ENCODE measurements at regions not wholly inside any gene's neighbourhood (a gene's known extent, or its start where the extent isn't known, plus 50 kb on each side); places are given as distances from the start of the nearest gene placed in this dataset.
"Not testable (repeated sequence)": the region's sequence is repeated elsewhere in the genome, so short reads cannot be mapped to it uniquely, and the experiment has no call there.

- POLR2A ChIA-PET: no interaction called here
- Mint-ChIP-seq H3K27me3 (peaks cover 2% of the 10 kb centered on the region), H3K4me1 (peaks cover 10% of the 10 kb centered on the region), H3K36me3 (ENCODE audit: low read depth) (no peaks in the 10 kb centered on the region), H3K4me3 (no peak overlapping the region), H3K27ac (no peak overlapping the region), H3K9me3 (ENCODE audit: low read depth) (peaks cover 2% of the 10 kb centered on the region)
- intact Hi-C loops (cut with DNase I, micrococcal nuclease): no loop called here
- DNase-seq (no peak), ATAC-seq (no peak)
- CTCF ChIA-PET: interaction anchor here (0.8 kb wide), 1 partner anchor 37 kb away, joined by 3 read pairs; no protein-coding TSS in a partner anchor
Observed at GRCh38 chr5:54807421-54807820, 178.0 kb downstream of the ESM1 start.

- no peak for DNase-seq
- no peak overlapping the region for H3K4me3 Mint-ChIP-seq
- POLR2A ChIA-PET: no interaction called here
Observed at GRCh38 chr5:54804521-54804920, 180.9 kb downstream of the ESM1 start.

GRCh38 chr5:54804086-54804485 lies 181.3 kb downstream of the ESM1 start:
- peaks cover 2% of the 10 kb centered on the region for H3K9me3 Mint-ChIP-seq (ENCODE audit: low read depth)
- H3K27ac Mint-ChIP-seq: no peak overlapping the region
- CTCF ChIA-PET: no interaction called here
- DNase-seq (no peak), ATAC-seq (peak; percentile 26)
- peaks cover 2% of the 10 kb centered on the region for H3K27me3 Mint-ChIP-seq
- no peaks in the 10 kb centered on the region for H3K36me3 Mint-ChIP-seq (ENCODE audit: low read depth)
- no peak overlapping the region for H3K4me3 Mint-ChIP-seq
- POLR2A ChIA-PET: no interaction called here
- H3K4me1 Mint-ChIP-seq: peaks cover 10% of the 10 kb centered on the region
- intact Hi-C loops (cut with DNase I, micrococcal nuclease): no loop called here

More at GRCh38 chr5:54804521-54804920, 180.9 kb downstream of the ESM1 start:
- no peak overlapping the region for H3K27ac Mint-ChIP-seq
- no peak for ATAC-seq
- H3K4me1 Mint-ChIP-seq: peaks cover 10% of the 10 kb centered on the region
- peaks cover 2% of the 10 kb centered on the region for H3K27me3 Mint-ChIP-seq
- CTCF ChIA-PET: no interaction called here
- H3K9me3 Mint-ChIP-seq (ENCODE audit: low read depth): peaks cover 2% of the 10 kb centered on the region
- intact Hi-C loops (cut with DNase I, micrococcal nuclease): no loop called here
- no peaks in the 10 kb centered on the region for H3K36me3 Mint-ChIP-seq (ENCODE audit: low read depth)

GRCh38 chr5:54803471-54804011 lies 181.9 kb downstream of the ESM1 start:
- H3K27me3 Mint-ChIP-seq: no peaks in the 10 kb centered on the region
- POLR2A ChIA-PET: no interaction called here

DNA sequence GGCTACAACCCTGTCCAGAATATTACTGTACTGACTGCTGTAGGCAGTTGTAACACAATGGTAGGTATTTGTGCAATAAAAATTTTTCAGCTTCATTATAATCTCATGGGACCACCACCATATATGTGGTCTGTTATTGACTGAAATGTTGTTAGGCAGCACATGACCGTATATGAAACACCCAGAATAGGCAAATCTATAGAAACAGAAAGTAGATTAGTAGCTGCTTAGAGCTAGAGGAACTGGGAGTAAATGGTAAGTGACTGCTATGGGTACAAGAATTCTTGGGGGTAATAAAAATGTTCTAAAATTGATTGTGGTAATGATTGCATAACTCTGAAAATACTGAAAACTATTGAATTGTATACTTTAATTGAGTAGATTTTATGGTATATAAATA lies 185.7 kb downstream of the ESM1 start:
- peaks cover 15% of the 10 kb centered on the region for H3K4me1 Mint-ChIP-seq
- no peak for ATAC-seq
- POLR2A ChIA-PET: no interaction called here

More at GRCh38 chr5:54803471-54804011, 181.9 kb downstream of the ESM1 start:
- CTCF ChIA-PET: no interaction called here
- DNase-seq: no peak
- intact Hi-C loops (cut with DNase I, micrococcal nuclease): no loop called here
- Mint-ChIP-seq H3K27ac (no peak overlapping the region), H3K4me3 (no peak overlapping the region), H3K4me1 (peaks cover 10% of the 10 kb centered on the region), H3K9me3 (ENCODE audit: low read depth) (no peaks in the 10 kb centered on the region), H3K36me3 (ENCODE audit: low read depth) (no peaks in the 10 kb centered on the region)
- ATAC-seq: no peak

GRCh38 chr5:54795777-54796176 lies 189.6 kb downstream of the ESM1 start:
- POLR2A ChIA-PET: no interaction called here
- no peak for ATAC-seq
- H3K4me1 Mint-ChIP-seq: peaks cover 19% of the 10 kb centered on the region

More for the DNA sequence above, 185.7 kb downstream of the ESM1 start:
- H3K9me3 Mint-ChIP-seq (ENCODE audit: low read depth): no peaks in the 10 kb centered on the region
- CTCF ChIA-PET: interaction anchor here (0.7 kb wide), 1 partner anchor 1465 kb away, joined by 3 read pairs; no protein-coding TSS in a partner anchor
- no peak overlapping the region for H3K4me3 Mint-ChIP-seq
- H3K27ac Mint-ChIP-seq: no peak overlapping the region
- DNase-seq: no peak
- H3K27me3 Mint-ChIP-seq: no peaks in the 10 kb centered on the region
- H3K36me3 Mint-ChIP-seq (ENCODE audit: low read depth): no peaks in the 10 kb centered on the region
- intact Hi-C loops (cut with DNase I, micrococcal nuclease): no loop called here

DNA sequence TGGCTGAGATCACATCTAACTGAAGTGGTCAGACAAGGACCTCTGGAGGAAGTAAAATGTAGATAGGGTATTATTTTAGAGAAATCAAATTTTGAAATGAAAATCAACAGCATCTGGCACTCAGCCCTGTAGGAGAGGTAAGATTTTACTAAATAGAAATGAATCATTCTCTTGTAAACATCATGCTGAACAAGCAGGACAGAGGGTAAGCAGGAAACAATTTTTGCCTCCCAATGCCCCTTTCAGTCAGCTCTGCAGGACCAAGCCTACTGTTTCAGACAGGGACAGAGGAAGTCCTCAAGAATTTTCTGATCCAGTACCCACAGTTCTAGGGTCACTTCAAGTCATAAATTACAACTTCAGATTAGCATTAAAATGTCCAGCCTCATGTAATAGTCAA lies 190.1 kb downstream of the ESM1 start:
- Mint-ChIP-seq H3K4me1 (peaks cover 19% of the 10 kb centered on the region), H3K27ac (no peak overlapping the region), H3K36me3 (ENCODE audit: low read depth) (no peaks in the 10 kb centered on the region), H3K27me3 (no peaks in the 10 kb centered on the region), H3K9me3 (ENCODE audit: low read depth) (no peaks in the 10 kb centered on the region), H3K4me3 (no peak overlapping the region)
- POLR2A ChIA-PET: no interaction called here
- intact Hi-C loops (cut with DNase I, micrococcal nuclease): no loop called here
- DNase-seq (no peak), ATAC-seq (no peak)
- CTCF ChIA-PET: interaction anchor here (1.0 kb wide), 2 partner anchors 50 to 55 kb away, joined by 3 read pairs; no protein-coding TSS in a partner anchor

More at GRCh38 chr5:54795777-54796176, 189.6 kb downstream of the ESM1 start:
- Mint-ChIP-seq H3K27ac (no peak overlapping the region), H3K36me3 (ENCODE audit: low read depth) (no peaks in the 10 kb centered on the region), H3K27me3 (no peaks in the 10 kb centered on the region), H3K4me3 (no peak overlapping the region), H3K9me3 (ENCODE audit: low read depth) (no peaks in the 10 kb centered on the region)
- intact Hi-C loops (cut with DNase I, micrococcal nuclease): no loop called here
- CTCF ChIA-PET: interaction anchor here (1.2 to 1.5 kb wide), 2 partner anchors 49 to 72 kb away, joined by 3 to 5 read pairs; no protein-coding TSS in a partner anchor
- DNase-seq: no peak

DNA sequence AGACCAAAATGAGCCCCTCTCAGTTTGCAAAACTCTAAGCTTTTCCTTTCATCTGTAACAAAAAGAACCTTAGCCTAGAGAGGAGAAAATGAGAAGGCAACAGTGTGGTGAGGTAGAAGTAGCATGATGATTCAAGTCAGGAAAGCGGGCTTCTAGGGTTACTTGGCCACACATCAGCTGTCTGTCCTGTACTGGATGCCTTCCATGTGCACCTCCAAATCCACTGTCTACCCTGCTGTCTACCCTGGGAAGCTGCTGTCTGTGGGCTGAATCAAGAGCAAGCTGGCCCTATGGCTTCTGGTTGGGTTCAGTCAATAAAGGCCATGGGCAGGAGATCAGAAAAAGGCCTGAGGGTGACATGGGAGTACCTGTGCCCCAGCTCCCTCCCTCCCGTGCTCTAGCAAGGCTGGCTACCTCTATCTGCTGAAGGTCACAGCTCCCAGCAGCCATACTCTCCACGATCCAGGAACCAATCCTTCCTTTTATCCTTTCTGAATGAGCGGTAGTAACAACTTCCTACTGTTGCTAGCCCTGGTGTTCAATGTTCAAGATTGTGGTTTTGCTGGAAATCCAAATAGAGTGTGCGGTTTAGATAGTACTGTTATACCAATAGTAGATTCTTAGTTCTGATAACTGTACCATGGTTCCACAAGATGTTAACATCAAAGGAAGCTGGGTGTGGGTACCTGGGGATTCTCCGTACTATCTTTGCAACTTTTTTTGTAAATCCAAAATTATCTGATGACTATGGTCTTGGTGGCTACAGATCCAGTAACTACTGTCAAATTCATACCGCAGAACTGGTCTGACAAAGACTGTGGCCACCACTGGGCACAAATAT lies 191.0 kb downstream of the ESM1 start:
- DNase-seq: peak; percentile 11
- peak; percentile 73 for ATAC-seq
- no peaks in the 10 kb centered on the region for H3K27me3 Mint-ChIP-seq
- H3K4me3 Mint-ChIP-seq: no peak overlapping the region
- H3K36me3 Mint-ChIP-seq (ENCODE audit: low read depth): no peaks in the 10 kb centered on the region
- H3K4me1 Mint-ChIP-seq: peaks cover 19% of the 10 kb centered on the region
- ChIA-PET CTCF (interaction anchor here (1.0 to 1.5 kb wide), 3 partner anchors 50 to 56 kb away, joined by 3 to 5 read pairs (median 3); no protein-coding TSS in a partner anchor), POLR2A (no interaction called here)
- no peak overlapping the region for H3K27ac Mint-ChIP-seq
- intact Hi-C loops (cut with DNase I, micrococcal nuclease): no loop called here
- H3K9me3 Mint-ChIP-seq (ENCODE audit: low read depth): no peaks in the 10 kb centered on the region

DNA sequence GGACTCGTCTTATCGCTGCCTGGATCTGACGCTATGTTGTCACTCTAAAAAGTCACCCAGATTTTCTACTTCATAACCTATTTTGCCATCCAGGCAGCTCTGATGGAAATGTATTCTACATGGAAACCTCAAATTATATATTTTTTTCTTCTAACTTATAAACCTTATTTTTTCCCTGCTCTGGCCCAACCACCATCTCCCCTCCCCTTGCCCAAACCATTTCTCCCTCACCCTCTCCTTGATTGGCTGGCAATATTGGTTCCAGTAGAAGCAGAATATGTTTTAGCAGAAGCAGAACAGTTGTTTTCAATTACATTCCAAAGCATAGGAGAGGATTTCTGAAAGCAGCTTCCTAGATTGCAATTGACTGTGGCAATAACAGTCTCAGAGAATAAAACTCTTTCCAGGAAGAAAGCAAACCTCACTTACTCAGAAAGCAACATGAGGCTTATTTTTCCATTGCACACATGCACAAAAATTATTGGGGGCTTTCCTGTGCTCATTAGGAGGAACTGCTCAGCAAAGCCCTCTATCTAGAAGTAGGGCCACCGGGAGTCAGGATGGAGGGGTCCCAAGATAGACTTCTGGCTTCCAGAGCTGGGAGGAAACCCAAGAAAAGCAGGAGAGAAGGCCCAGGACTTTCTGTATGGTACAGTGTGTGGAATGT lies 191.8 kb downstream of the ESM1 start:
- CTCF ChIA-PET: interaction anchor here (1.5 kb wide), 1 partner anchor 49 kb away, joined by 5 read pairs; no protein-coding TSS in a partner anchor
- intact Hi-C loops (cut with DNase I, micrococcal nuclease): no loop called here
- ATAC-seq (no peak), DNase-seq (no peak)
- Mint-ChIP-seq H3K36me3 (ENCODE audit: low read depth) (no peaks in the 10 kb centered on the region), H3K27me3 (no peaks in the 10 kb centered on the region), H3K4me1 (peaks cover 19% of the 10 kb centered on the region), H3K4me3 (no peak overlapping the region), H3K27ac (no peak overlapping the region), H3K9me3 (ENCODE audit: low read depth) (no peaks in the 10 kb centered on the region)
- POLR2A ChIA-PET: no interaction called here

GRCh38 chr5:54792611-54793404 lies 192.6 kb downstream of the ESM1 start:
- ATAC-seq (no peak), DNase-seq (no peak)
- POLR2A ChIA-PET: no interaction called here
- H3K4me1 Mint-ChIP-seq: peaks cover 19% of the 10 kb centered on the region
- CTCF ChIA-PET: interaction anchor here (1.0 to 1.5 kb wide), 2 partner anchors 49 to 74 kb away, joined by 3 to 5 read pairs; no protein-coding TSS in a partner anchor
- intact Hi-C loops (cut with DNase I, micrococcal nuclease): no loop called here
- H3K27ac Mint-ChIP-seq: no peak overlapping the region
- no peak overlapping the region for H3K4me3 Mint-ChIP-seq
- no peaks in the 10 kb centered on the region for H3K36me3 Mint-ChIP-seq (ENCODE audit: low read depth)
- no peaks in the 10 kb centered on the region for H3K27me3 Mint-ChIP-seq
- no peaks in the 10 kb centered on the region for H3K9me3 Mint-ChIP-seq (ENCODE audit: low read depth)

- POLR2A ChIA-PET; H3K4me3 Mint-ChIP-seq; CTCF ChIA-PET; H3K9me3 Mint-ChIP-seq (ENCODE audit: low read depth); H3K27me3 Mint-ChIP-seq; H3K4me1 Mint-ChIP-seq; H3K36me3 Mint-ChIP-seq (ENCODE audit: low read depth); DNase-seq; ATAC-seq; H3K27ac Mint-ChIP-seq; intact Hi-C loops (cut with DNase I, micrococcal nuclease): not testable (repeated sequence)
Observed at GRCh38 chr5:54787910-54788309, 197.5 kb downstream of the ESM1 start.

Data from activated CD4-positive, alpha-beta T cell treated with anti-CD3 and anti-CD28 coated beads for 36 hours (primary cell).